SK-N-SH treated with all-trans-retinoic acid at 6 μM for 48 hours (cell line): ENCODE measurements at regions not wholly inside any gene's neighbourhood (a gene's known extent, or its start where the extent isn't known, plus 50 kb on each side); places are given as distances from the start of the nearest gene placed in this dataset.

ENCODE experiments used
- ATAC-seq: fragments of 200-7000 bp; cut with Tn5 transposase; 3 replicates; pipeline ENCODE4 v1.9.1; 2020; ENCODE audit warnings: mild to moderate bottlenecking, moderate library complexity
- ARNTL ChIP-seq: fragments of 450-650 bp; formaldehyde crosslinking; IDR thresholded peaks from 2 replicates; pipeline ENCODE4 v1.5.0; 2020; ENCODE audit warnings: low read depth, mild to moderate bottlenecking, moderate library complexity, borderline replicate concordance
- BACH2 ChIP-seq: fragments of 250-450 bp; sonication (Bioruptor Pico); IDR thresholded peaks from 2 replicates; pipeline ENCODE4 v1.9.0; 2021; ENCODE audit warnings: mild to moderate bottlenecking, borderline replicate concordance
- CREB5 ChIP-seq: fragments of 250-450 bp; sonication (Bioruptor Pico); IDR thresholded peaks from 2 replicates; pipeline ENCODE4 v1.5.1; 2020; ENCODE audit warnings: low read depth, mild to moderate bottlenecking, moderate library complexity
- CSDC2 ChIP-seq: fragments of 250-450 bp; sonication (Bioruptor Pico); IDR thresholded peaks from 2 replicates; pipeline ENCODE4 v1.5.0; 2020; ENCODE audit warnings: mild to moderate bottlenecking, moderate library complexity
- CSRNP3 ChIP-seq: fragments of 250-450 bp; sonication (Bioruptor Pico); IDR thresholded peaks from 2 replicates; pipeline ENCODE4 v1.5.1; 2021; ENCODE audit warnings: mild to moderate bottlenecking, moderate library complexity
- ESRRG ChIP-seq: fragments of 250-450 bp; sonication (Bioruptor Pico); IDR thresholded peaks from 2 replicates; pipeline ENCODE4 v1.6.1; 2021; ENCODE audit warnings: mild to moderate bottlenecking
- GLIS3 ChIP-seq: fragments of 250-450 bp; sonication (Bioruptor Pico); IDR thresholded peaks from 2 replicates; pipeline ENCODE4 v1.5.0; 2020; ENCODE audit warnings: mild to moderate bottlenecking, moderate library complexity
- ISL1 ChIP-seq: fragments of 250-450 bp; sonication (Bioruptor Pico); IDR thresholded peaks from 2 replicates; pipeline ENCODE4 v2.1.2; 2022; ENCODE audit warnings: mild to moderate bottlenecking, moderate library complexity
- PATZ1 ChIP-seq: fragments of 250-450 bp; sonication (Bioruptor Pico); IDR thresholded peaks from 2 replicates; pipeline ENCODE4 v1.8.0; 2020; ENCODE audit warnings: mild to moderate bottlenecking, moderate library complexity, borderline replicate concordance
- PPARA ChIP-seq: fragments of 250-450 bp; sonication (Bioruptor Pico); IDR thresholded peaks from 2 replicates; pipeline ENCODE4 v1.5.0; 2020; ENCODE audit warnings: mild to moderate bottlenecking, borderline replicate concordance
- RARB ChIP-seq: fragments of 250-450 bp; sonication (Bioruptor Pico); IDR thresholded peaks from 2 replicates; pipeline ENCODE4 v1.8.0; 2021; ENCODE audit warnings: mild to moderate bottlenecking, moderate library complexity
- SNAI2 ChIP-seq: fragments of 250-450 bp; sonication (Bioruptor Pico); IDR thresholded peaks from 2 replicates; pipeline ENCODE4 v1.5.0; 2020; ENCODE audit warnings: mild to moderate bottlenecking, moderate library complexity
- TOX ChIP-seq: fragments of 250-450 bp; sonication (Bioruptor Pico); IDR thresholded peaks from 2 replicates; pipeline ENCODE4 v1.8.0; 2021; ENCODE audit warnings: mild to moderate bottlenecking, moderate library complexity, borderline replicate concordance
- TSHZ2 ChIP-seq: fragments of 250-450 bp; sonication (Bioruptor Pico); IDR thresholded peaks from 2 replicates; pipeline ENCODE4 v1.5.0; 2020; ENCODE audit warnings: mild to moderate bottlenecking, moderate library complexity
- ZC3H10 ChIP-seq: fragments of 250-450 bp; sonication (Bioruptor Pico); IDR thresholded peaks from 2 replicates; pipeline ENCODE4 v1.5.1; 2021; ENCODE audit warnings: mild to moderate bottlenecking, moderate library complexity
- ZNF70 ChIP-seq: fragments of 450-650 bp; formaldehyde crosslinking; IDR thresholded peaks from 2 replicates; pipeline ENCODE4 v1.5.0; 2020; ENCODE audit warnings: mild to moderate bottlenecking, moderate library complexity
- ZNF8 ChIP-seq: fragments of 450-650 bp; formaldehyde crosslinking; IDR thresholded peaks from 2 replicates; pipeline ENCODE4 v1.5.0; 2020; ENCODE audit warnings: mild to moderate bottlenecking, moderate library complexity

GRCh38 chr16:66228792-66229191 lies 137.7 kb upstream of the CDH5 start (continued):
- no peak for TF ChIP-seq PATZ1
- TF ChIP-seq CSRNP3 (CRISPR knock-in tag): no peak
- TF ChIP-seq ESRRG: no peak
- no peak for TF ChIP-seq RARB (CRISPR knock-in tag)
- TF ChIP-seq CSDC2 (CRISPR knock-in tag): no peak
- no peak for TF ChIP-seq SNAI2

- no peak for TF ChIP-seq SNAI2
- no peak for TF ChIP-seq TSHZ2 (CRISPR knock-in tag)
- TF ChIP-seq BACH2 (CRISPR knock-in tag): no peak
- TF ChIP-seq ARNTL: no peak
- TF ChIP-seq CSDC2 (CRISPR knock-in tag): no peak
- no peak for TF ChIP-seq ESRRG
- TF ChIP-seq CSRNP3 (CRISPR knock-in tag): no peak
- TF ChIP-seq ZNF8 (CRISPR knock-in tag): no peak
- no peak for TF ChIP-seq CREB5 (CRISPR knock-in tag)
- no peak for ATAC-seq
Observed at GRCh38 chr16:66227766-66228530, 138.5 kb upstream of the CDH5 start.

- ATAC-seq: no peak
- no peak for TF ChIP-seq CSRNP3 (CRISPR knock-in tag)
- no peak for TF ChIP-seq PPARA
- TF ChIP-seq ZC3H10 (CRISPR knock-in tag): no peak
- TF ChIP-seq BACH2 (CRISPR knock-in tag): no peak
- no peak for TF ChIP-seq CREB5 (CRISPR knock-in tag)
- no peak for TF ChIP-seq ISL1 (CRISPR knock-in tag)
- TF ChIP-seq ZNF70 (CRISPR knock-in tag): no peak
- no peak for TF ChIP-seq TOX (CRISPR knock-in tag)
- no peak for TF ChIP-seq ESRRG
- TF ChIP-seq SNAI2: no peak
- no peak for TF ChIP-seq GLIS3
Observed at GRCh38 chr16:66226762-66227161, 139.7 kb upstream of the CDH5 start.
